Tibial nerve (tissue), 4 donors: ENCODE measurements at regions not wholly inside any gene's neighbourhood (a gene's known extent, or its start where the extent isn't known, plus 50 kb on each side); places are given as distances from the start of the nearest gene placed in this dataset.

Experiments used
- DNase-seq, 2 donors: peaks; one replicate each; pipeline ENCODE4 v3.0.0-alpha.2; 2019; ENCODE audit warnings: low spot score in 2 of 2
- H3K27ac ChIP-seq, 4 donors: fragments of 200-600 bp; sonication (generic) in 3 of 4; one replicate each; pipeline ENCODE4 v1.5.1; 2017 to 2019; ENCODE audit warnings: mild to moderate bottlenecking in 1 of 4
- H3K27me3 ChIP-seq, 2 donors: fragments of 200-600 bp; sonication (generic) in 1 of 2; one replicate each; pipeline versions ENCODE4 v1.5.1 to v1.6.0; 2017 to 2019
- H3K36me3 ChIP-seq, 3 donors: fragments of 200-600 bp; sonication (generic); one replicate each; pipeline ENCODE4 v1.5.1; 2018 to 2019
- H3K4me1 ChIP-seq, 4 donors: fragments of 200-600 bp; sonication (generic) in 3 of 4; one replicate each; pipeline ENCODE4 v1.5.1; 2017 to 2019
- H3K4me3 ChIP-seq, 4 donors: fragments of 200-600 bp; sonication (generic) in 3 of 4; one replicate each; pipeline ENCODE4 v1.5.1; 2017 to 2019; ENCODE audit warnings: mild to moderate bottlenecking in 1 of 4, moderate library complexity in 1 of 4
- H3K9me3 ChIP-seq, 4 donors: fragments of 200-600 bp; sonication (generic) in 3 of 4; one replicate each; pipeline ENCODE4 v1.5.1; 2017 to 2019
- EP300 ChIP-seq, 2 donors: sonication (generic); formaldehyde crosslinking; IDR thresholded peaks; one replicate each; pipeline ENCODE4 v1.6.1; 2017; ENCODE audit warnings: antibody characterized with exemption in 2 of 2, mild to moderate bottlenecking in 1 of 2
- POLR2A ChIP-seq, 2 donors: fragments of 450-650 bp; IDR thresholded peaks; one replicate each; pipeline ENCODE4 v1.6.1; 2017; ENCODE audit warnings: antibody characterized with exemption in 2 of 2, mild to moderate bottlenecking in 2 of 2, moderate library complexity in 2 of 2
- WGBS, 2 donors: methylation state at CpG; one replicate each; pipeline ENCODE4 v1.1.5; 2018; 5-methylcytosine and 5-hydroxymethylcytosine counted together
- TF ChIP-seq, protein P1 (sequence below), 5 experiments: fragments of 200-600 bp in 3 of 5; fragments of 450-650 bp in 2 of 5; sonication (generic) in 3 of 5; IDR thresholded peaks; one replicate each; pipeline ENCODE4 v1.5.1; 2016 to 2019; ENCODE audit warnings: antibody characterized with exemption in 5 of 5, mild to moderate bottlenecking in 3 of 5, moderate library complexity in 2 of 5

GRCh38 chr21:25127007-25127406, 480.3 kb downstream of the MRPL39 start:
- TF ChIP-seq POLR2A (IDR thresholded peaks at IDR 0.05): no peak
- no peak for TF ChIP-seq EP300 (IDR thresholded peaks at IDR 0.05)
- TF ChIP-seq, protein P1, sequence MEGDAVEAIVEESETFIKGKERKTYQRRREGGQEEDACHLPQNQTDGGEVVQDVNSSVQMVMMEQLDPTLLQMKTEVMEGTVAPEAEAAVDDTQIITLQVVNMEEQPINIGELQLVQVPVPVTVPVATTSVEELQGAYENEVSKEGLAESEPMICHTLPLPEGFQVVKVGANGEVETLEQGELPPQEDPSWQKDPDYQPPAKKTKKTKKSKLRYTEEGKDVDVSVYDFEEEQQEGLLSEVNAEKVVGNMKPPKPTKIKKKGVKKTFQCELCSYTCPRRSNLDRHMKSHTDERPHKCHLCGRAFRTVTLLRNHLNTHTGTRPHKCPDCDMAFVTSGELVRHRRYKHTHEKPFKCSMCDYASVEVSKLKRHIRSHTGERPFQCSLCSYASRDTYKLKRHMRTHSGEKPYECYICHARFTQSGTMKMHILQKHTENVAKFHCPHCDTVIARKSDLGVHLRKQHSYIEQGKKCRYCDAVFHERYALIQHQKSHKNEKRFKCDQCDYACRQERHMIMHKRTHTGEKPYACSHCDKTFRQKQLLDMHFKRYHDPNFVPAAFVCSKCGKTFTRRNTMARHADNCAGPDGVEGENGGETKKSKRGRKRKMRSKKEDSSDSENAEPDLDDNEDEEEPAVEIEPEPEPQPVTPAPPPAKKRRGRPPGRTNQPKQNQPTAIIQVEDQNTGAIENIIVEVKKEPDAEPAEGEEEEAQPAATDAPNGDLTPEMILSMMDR (IDR thresholded peaks at IDR 0.05): no peak
- H3K4me1 ChIP-seq: no peaks in the 10 kb centered on the region
- no peak overlapping the region for H3K27ac ChIP-seq
- H3K36me3 ChIP-seq: no peaks in the 10 kb centered on the region
- 76 to 85% methylated on average over 1 of the region's 1 CpG for WGBS, 2 donors
- no peak for DNase-seq
- H3K4me3 ChIP-seq: no peak overlapping the region
- no peaks in the 10 kb centered on the region for H3K27me3 ChIP-seq
- no peaks in the 10 kb centered on the region for H3K9me3 ChIP-seq

DNA sequence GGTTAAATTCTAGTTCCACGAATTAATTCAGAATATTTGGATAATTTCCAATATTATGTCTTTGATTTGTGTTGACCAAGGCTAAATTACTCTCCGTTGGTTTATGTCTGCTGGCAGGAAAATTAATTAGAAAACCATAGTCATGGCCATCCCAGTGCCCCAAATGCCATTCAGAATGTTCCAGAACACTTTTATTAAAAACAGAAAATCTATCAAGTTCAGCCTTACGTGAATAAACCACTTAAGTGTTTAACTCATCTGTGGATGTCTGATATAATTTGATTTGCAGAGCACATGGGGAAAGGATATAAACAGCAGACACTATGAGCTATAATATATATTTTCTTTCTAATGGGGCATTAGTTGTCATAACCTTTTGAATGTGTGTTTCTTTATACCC, 480.7 kb downstream of the MRPL39 start:
- no peak overlapping the region for H3K27ac ChIP-seq
- TF ChIP-seq POLR2A (IDR thresholded peaks at IDR 0.05) (no peak), EP300 (IDR thresholded peaks at IDR 0.05) (no peak)
- TF ChIP-seq, protein P1 (IDR thresholded peaks at IDR 0.05): no peak
- H3K9me3 ChIP-seq: no peaks in the 10 kb centered on the region
- no peaks in the 10 kb centered on the region for H3K27me3 ChIP-seq
- no peaks in the 10 kb centered on the region for H3K36me3 ChIP-seq
- DNase-seq: no peak
- 39 to 40% methylated on average over 3 of the region's 3 CpGs for WGBS, 2 donors
- H3K4me1 ChIP-seq: no peaks in the 10 kb centered on the region
- no peak overlapping the region for H3K4me3 ChIP-seq

GRCh38 chr21:25118648-25119047, 488.6 kb downstream of the MRPL39 start:
- 93% methylated on average over 13 of the region's 13 CpGs for WGBS, 2 donors
- no peaks in the 10 kb centered on the region for H3K4me1 ChIP-seq
- no peak overlapping the region for H3K4me3 ChIP-seq
- no peak overlapping the region for H3K27ac ChIP-seq
- H3K9me3 ChIP-seq: no peaks in the 10 kb centered on the region
- no peaks in the 10 kb centered on the region for H3K27me3 ChIP-seq
- TF ChIP-seq, protein P1 (IDR thresholded peaks at IDR 0.05): no peak
- TF ChIP-seq EP300 (IDR thresholded peaks at IDR 0.05) (no peak), POLR2A (IDR thresholded peaks at IDR 0.05) (no peak)
- DNase-seq: no peak
- no peaks in the 10 kb centered on the region for H3K36me3 ChIP-seq

DNA sequence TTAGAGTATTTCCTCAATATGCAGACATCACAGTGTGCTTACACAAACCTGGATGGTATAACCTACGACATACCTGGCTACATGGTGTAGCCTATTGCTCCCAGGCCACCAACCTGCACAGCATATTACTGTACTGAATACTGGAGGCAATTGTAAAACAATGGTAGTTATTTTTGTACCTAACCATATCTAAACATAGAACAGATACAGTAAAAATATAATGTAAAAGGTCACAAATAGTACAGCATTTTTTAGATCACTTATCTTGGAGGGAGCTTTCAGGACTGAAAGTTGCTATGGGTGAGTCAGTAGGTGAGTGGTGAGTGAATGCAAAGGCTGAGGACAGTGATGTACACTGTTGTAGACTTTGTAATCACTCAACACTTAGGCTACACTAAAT, 492.3 kb downstream of the MRPL39 start:
- no peaks in the 10 kb centered on the region for H3K9me3 ChIP-seq
- H3K36me3 ChIP-seq: no peaks in the 10 kb centered on the region
- no peaks in the 10 kb centered on the region for H3K4me1 ChIP-seq
- 62 to 80% methylated on average over 1 of the region's 1 CpG for WGBS, 2 donors
- H3K27me3 ChIP-seq: no peaks in the 10 kb centered on the region
- TF ChIP-seq POLR2A (IDR thresholded peaks at IDR 0.05): no peak
- TF ChIP-seq, protein P1 (IDR thresholded peaks at IDR 0.05): no peak
- TF ChIP-seq EP300 (IDR thresholded peaks at IDR 0.05): no peak
- DNase-seq: no peak
- H3K27ac ChIP-seq: no peak overlapping the region
- H3K4me3 ChIP-seq: no peak overlapping the region

GRCh38 chr21:25107708-25108107, 499.6 kb downstream of the MRPL39 start:
- H3K27me3 ChIP-seq: no peaks in the 10 kb centered on the region
- no peak overlapping the region for H3K27ac ChIP-seq
- no peaks in the 10 kb centered on the region for H3K9me3 ChIP-seq
- no peaks in the 10 kb centered on the region for H3K4me1 ChIP-seq
- no peak overlapping the region for H3K4me3 ChIP-seq
- WGBS, 2 donors: 78 to 86% methylated on average over 3 of the region's 3 CpGs
- no peak for DNase-seq
- H3K36me3 ChIP-seq: no peaks in the 10 kb centered on the region
- TF ChIP-seq POLR2A (IDR thresholded peaks at IDR 0.05): no peak
- TF ChIP-seq, protein P1 (IDR thresholded peaks at IDR 0.05): no peak
